IMR-90 (cell line): ENCODE measurements at regions not wholly inside any gene's neighbourhood (a gene's known extent, or its start where the extent isn't known, plus 50 kb on each side); places are given as distances from the start of the nearest gene placed in this dataset.

Source experiments
- ATAC-seq: fragments of 200-7000 bp; cut with Tn5 transposase; 2 replicates; pipeline ENCODE4 v1.9.1; 2020; ENCODE audit warnings: low read depth, mild to moderate bottlenecking, moderate library complexity
- BruUV-seq: library from RNA; stranded (reverse); fragments of 400-500 nt; replicated peaks from 2 replicates; lab custom pipeline; 2021; lab: Mats Ljungman, UMichigan
- CTCF ChIA-PET: fragments of 300-600 bp; formaldehyde crosslinking; extraction: SDS; loops from one replicate; lab custom pipeline; 2021; ENCODE audit warnings: antibody characterized with exemption; lab: Yijun Ruan, JAX
- POLR2A ChIA-PET: fragments of 300-600 bp; sonication (Branson Sonifier 250); formaldehyde crosslinking; loops from one replicate; lab custom pipeline; 2022; ENCODE audit warnings: antibody characterized with exemption; ENCODE audit not compliant: unreplicated experiment; lab: Charles Lee
- DNase-seq: peaks from one replicate; pipeline ENCODE4 v3.0.0; 2013
- H2AFZ ChIP-seq: replicated peaks from 2 replicates; pipeline ENCODE3; 2013; ENCODE audit warnings: low read length, mild to moderate bottlenecking; ENCODE audit not compliant: poor library complexity
- H2AK5ac ChIP-seq: 2 replicates; pipeline ENCODE4 v1.6.1; 2013; ENCODE audit warnings: low read depth, low read length, inconsistent platforms
- H2AK9ac ChIP-seq: replicated peaks from 2 replicates; pipeline ENCODE3; 2013; ENCODE audit warnings: mild to moderate bottlenecking, low read depth, low read length, moderate library complexity; ENCODE audit not compliant: poor library complexity
- H2BK120ac ChIP-seq: 2 replicates; pipeline ENCODE4 v1.6.1; 2013; ENCODE audit warnings: low read depth, low read length, inconsistent platforms
- H2BK15ac ChIP-seq: 3 replicates; pipeline ENCODE4 v1.6.1; 2013; ENCODE audit warnings: low read depth, low read length, inconsistent platforms
- H2BK20ac ChIP-seq: 2 replicates; pipeline ENCODE4 v1.6.1; 2013; ENCODE audit warnings: low read depth, mild to moderate bottlenecking, inconsistent platforms, low read length, moderate library complexity
- H2BK5ac ChIP-seq: 2 replicates; pipeline ENCODE4 v1.6.1; 2013; ENCODE audit warnings: mild to moderate bottlenecking, low read depth, low read length, inconsistent platforms; ENCODE audit not compliant: poor library complexity, severe bottlenecking
- H3K14ac ChIP-seq: replicated peaks from 2 replicates; pipeline ENCODE4 v1.6.1; 2013; ENCODE audit warnings: low read depth, low read length, inconsistent platforms
- H3K18ac ChIP-seq: 2 replicates; pipeline ENCODE4 v1.6.1; 2013; ENCODE audit warnings: low read depth, low read length, control low read depth
- H3K23ac ChIP-seq: 2 replicates; pipeline ENCODE4 v1.6.1; 2013; ENCODE audit warnings: low read depth, low read length, inconsistent platforms
- H3K27ac ChIP-seq: 2 replicates; pipeline ENCODE4 v1.5.1; 2013; ENCODE audit warnings: mild to moderate bottlenecking, control low read depth, low read length; ENCODE audit not compliant: insufficient read depth
- H3K27me3 ChIP-seq: 2 replicates; pipeline ENCODE4 v1.6.1; 2013; ENCODE audit warnings: low read length; ENCODE audit not compliant: control insufficient read depth, insufficient read depth
- H3K36me3 ChIP-seq: 2 replicates; pipeline ENCODE4 v1.6.1; 2013; ENCODE audit warnings: low read length, mixed read lengths; ENCODE audit not compliant: control insufficient read depth, insufficient read depth
- H3K4ac ChIP-seq: 2 replicates; pipeline ENCODE4 v1.6.1; 2013; ENCODE audit warnings: low read depth, low read length, inconsistent platforms
- H3K4me1 ChIP-seq: 2 replicates; pipeline ENCODE4 v1.6.1; 2013; ENCODE audit warnings: low read length, mixed read lengths; ENCODE audit not compliant: control insufficient read depth, insufficient read depth
- H3K4me2 ChIP-seq: 2 replicates; pipeline ENCODE4 v1.6.1; 2013; ENCODE audit warnings: low read depth, mild to moderate bottlenecking, control low read depth, low read length, moderate library complexity
- H3K4me3 ChIP-seq: 2 replicates; pipeline ENCODE4 v1.5.1; 2013; ENCODE audit warnings: low read depth, mild to moderate bottlenecking, control low read depth, low read length, moderate library complexity; ENCODE audit not compliant: insufficient read depth
- H3K56ac ChIP-seq: 2 replicates; pipeline ENCODE4 v1.6.1; 2013; ENCODE audit warnings: low read length, inconsistent platforms; ENCODE audit not compliant: insufficient read depth; ENCODE audit errors: extremely low read depth
- H3K79me1 ChIP-seq, 2 experiments: 2 replicates each; pipeline ENCODE4 v1.6.1; 2013; ENCODE audit warnings: low read length in 2 of 2, inconsistent platforms in 1 of 2, low read depth in 1 of 2
- H3K9ac ChIP-seq: 2 replicates; pipeline ENCODE4 v1.6.1; 2013; ENCODE audit warnings: low read depth, low read length, control low read depth
- H3K9me1 ChIP-seq: 2 replicates; pipeline ENCODE4 v1.6.1; 2013; ENCODE audit warnings: low read length, inconsistent platforms; ENCODE audit not compliant: insufficient read depth
- H3K9me3 ChIP-seq: 2 replicates; pipeline ENCODE4 v1.6.1; 2013; ENCODE audit warnings: low read length; ENCODE audit not compliant: control insufficient read depth, insufficient read depth
- H4K20me1 ChIP-seq: 2 replicates; pipeline ENCODE4 v1.6.1; 2013; ENCODE audit warnings: low read length, inconsistent platforms; ENCODE audit not compliant: insufficient read depth
- H4K5ac ChIP-seq: 2 replicates; pipeline ENCODE4 v1.6.1; 2013; ENCODE audit warnings: mild to moderate bottlenecking, low read depth, low read length, control low read depth
- H4K8ac ChIP-seq, 2 experiments: 2 replicates each; pipeline ENCODE4 v1.6.1; 2013; ENCODE audit warnings: low read depth in 2 of 2, low read length in 2 of 2, control low read depth in 1 of 2, inconsistent platforms in 1 of 2
- H4K91ac ChIP-seq: 2 replicates; pipeline ENCODE4 v1.6.1; 2013; ENCODE audit warnings: low read depth, low read length, inconsistent platforms; ENCODE audit not compliant: insufficient read depth
- BHLHE40 ChIP-seq: fragments of 150-350 bp; IDR thresholded peaks from 2 replicates; pipeline ENCODE4 v1.6.1; 2016; ENCODE audit warnings: mild to moderate bottlenecking, low read depth, low read length
- CEBPB ChIP-seq: IDR thresholded peaks from 2 replicates; pipeline ENCODE4 v1.6.1; 2012; ENCODE audit warnings: low read depth, low read length, improper control_type of control experiment
- CHD1 ChIP-seq: IDR thresholded peaks from 2 replicates; pipeline ENCODE4 v1.6.1; 2012; ENCODE audit warnings: low read depth, low read length, improper control_type of control experiment
- CTCF ChIP-seq: conservative IDR thresholded peaks from 2 replicates; pipeline ENCODE4 v1.5.1; 2012; ENCODE audit warnings: mild to moderate bottlenecking, low read depth, low read length, improper control_type of control experiment
- ELK1 ChIP-seq: fragments of 150-350 bp; IDR thresholded peaks from 2 replicates; pipeline ENCODE4 v1.6.1; 2016; ENCODE audit warnings: low read depth, mild to moderate bottlenecking, low read length, moderate library complexity, borderline replicate concordance
- MAFK ChIP-seq: IDR thresholded peaks from 2 replicates; pipeline ENCODE4 v1.6.1; 2012; ENCODE audit warnings: low read depth, low read length, improper control_type of control experiment
- MAZ ChIP-seq: IDR thresholded peaks from 2 replicates; pipeline ENCODE4 v1.6.1; 2012; ENCODE audit warnings: low read depth, mild to moderate bottlenecking, low read length, improper control_type of control experiment, moderate library complexity, borderline replicate concordance
- MXI1 ChIP-seq: IDR thresholded peaks from 2 replicates; pipeline ENCODE4 v1.6.1; 2012; ENCODE audit warnings: low read depth, mild to moderate bottlenecking, low read length, moderate library complexity, borderline replicate concordance
- NFE2L2 ChIP-seq: fragments of 150-350 bp; IDR thresholded peaks from 2 replicates; pipeline ENCODE4 v1.6.1; 2016; ENCODE audit warnings: low read depth, mild to moderate bottlenecking, low read length
- POLR2A ChIP-seq: IDR thresholded peaks from 2 replicates; pipeline ENCODE4 v1.6.1; 2012; ENCODE audit warnings: mild to moderate bottlenecking, low read depth, low read length
- RAD21 ChIP-seq: IDR thresholded peaks from 2 replicates; pipeline ENCODE4 v1.6.1; 2012; ENCODE audit warnings: low read length, improper control_type of control experiment
- RCOR1 ChIP-seq: IDR thresholded peaks from 2 replicates; pipeline ENCODE4 v1.6.1; 2012; ENCODE audit warnings: mild to moderate bottlenecking, low read length, improper control_type of control experiment; ENCODE audit not compliant: insufficient replicate concordance
- RFX5 ChIP-seq: IDR thresholded peaks from 2 replicates; pipeline ENCODE4 v1.8.0; 2012; ENCODE audit warnings: low read depth, mild to moderate bottlenecking, low read length, moderate library complexity
- SMC3 ChIP-seq: fragments of 150-350 bp; IDR thresholded peaks from 2 replicates; pipeline ENCODE4 v1.6.1; 2016; ENCODE audit warnings: low read depth, mild to moderate bottlenecking, antibody characterized with exemption, low read length, moderate library complexity
- WGBS, 2 experiments: methylation state at CpG; one replicate each; pipeline versions ENCODE4 v1.1.5 to v1.1.7; 2013; ENCODE audit warnings: missing lambda C conversion rate in 2 of 2; ENCODE audit not compliant: insufficient read length in 1 of 2; ENCODE audit errors: extremely low coverage in 2 of 2; 5-methylcytosine and 5-hydroxymethylcytosine counted together
- dilution Hi-C: fragments of 300-500 bp; cut with HindIII; formaldehyde crosslinking; loops from one replicate; pipeline ENCODE4 v1.14.3; 2018; ENCODE audit warnings: low sequenced_read_pairs; ENCODE audit not compliant: unreplicated experiment
- in situ Hi-C: fragments of 300-500 bp; cut with MboI; formaldehyde crosslinking; loops from 3 replicates; pipeline ENCODE4 v1.14.3; 2019; ENCODE audit warnings: low sequenced_read_pairs, inconsistent platforms, mixed read lengths
- intact Hi-C: fragments of 100-400 bp; cut with micrococcal nuclease; formaldehyde crosslinking; loops from 2 replicates; pipeline ENCODE4 v1.10.0; 2022

- dilution Hi-C loops: no loop called here
- Histone ChIP-seq H3K9me1 (peaks cover 44% of the 10 kb centered on the region), H3K79me1 (peaks cover 33 to 79% of the 10 kb centered on the region in 2 experiments), H2AFZ (no peak overlapping the region), H4K5ac (peak overlapping the region; percentile 28; the same call in 1 of the 2 replicates), H2AK9ac (peak overlapping the region; percentile 79), H3K4me2 (no peak overlapping the region), H4K8ac (peak overlapping the region; percentile 56 to 62; a peak in 2 of 4 replicates), H3K4me1 (peaks cover 18% of the 10 kb centered on the region), H3K18ac (peak overlapping the region; percentile 25), H3K27ac (peak overlapping the region; percentile 70), H3K14ac (peak overlapping the region; percentile 65), H2BK20ac (peak overlapping the region; percentile 70), H2BK5ac (peak overlapping the region; percentile 65), H2AK5ac (peak overlapping the region; percentile 78), H3K23ac (peak overlapping the region; percentile 36; the same call in 1 of the 2 replicates), H4K20me1 (peaks cover 33% of the 10 kb centered on the region), H3K4ac (peak overlapping the region; percentile 87), H3K9ac (0 out of 2 replicates have a peak overlapping the region, but pooled peaks have one; percentile 4), H2BK120ac (peak overlapping the region; percentile 89), H3K27me3 (no peaks in the 10 kb centered on the region), H3K56ac (peak overlapping the region; percentile 45; the same call in 1 of the 2 replicates), H3K4me3 (no peak overlapping the region), H4K91ac (peak overlapping the region; percentile 88), H3K36me3 (peaks cover 6% of the 10 kb centered on the region; the same call in 1 of the 2 replicates), H3K9me3 (no peaks in the 10 kb centered on the region), H2BK15ac (peak overlapping the region; percentile 40; the same call in 2 of the 3 replicates)
- 27% methylated on average over 4 of the region's 7 CpGs; no CpG with 5 or more reads in 1 of the 2 experiments for WGBS, 2 experiments
- DNase-seq: peak; percentile 97
- no TSS peak for BruUV-seq
- in situ Hi-C loops: no loop called here
- intact Hi-C loops: loop anchor here (1.0 kb wide), 1 partner anchor 9 kb away; no protein-coding TSS in a partner anchor
- peak; percentile 75 for ATAC-seq
- CTCF ChIA-PET: no interaction called here
- POLR2A ChIA-PET: interaction anchor here (0.6 to 0.7 kb wide), 2 partner anchors 9 to 111 kb away, joined by 3 read pairs; no protein-coding TSS in a partner anchor
- no peak for TF ChIP-seq ELK1
- no peak for TF ChIP-seq MAFK
- TF ChIP-seq MAZ: peak; percentile 88; the same call in 1 of the 2 replicates
- no peak for TF ChIP-seq CTCF
- peak; percentile 99 for TF ChIP-seq CEBPB
- TF ChIP-seq CHD1: no peak
- TF ChIP-seq NFE2L2: peak; percentile 77; the same call in 1 of the 2 replicates
- no peak for TF ChIP-seq MXI1
- no peak for TF ChIP-seq RFX5
- no peak for TF ChIP-seq RAD21
- peak; percentile 26; the same call in 1 of the 2 replicates for TF ChIP-seq SMC3
- peak; percentile 20 for TF ChIP-seq RCOR1
- TF ChIP-seq BHLHE40: peak; percentile 66
- TF ChIP-seq POLR2A: no peak; the same call in 1 of the 2 replicates
These were observed 54.4 kb downstream of the NAV1 start for GRCh38 chr1:201593200-201593921.
